Tibial artery (tissue), 4 donors: ENCODE measurements at regions not wholly inside any gene's neighbourhood (a gene's known extent, or its start where the extent isn't known, plus 50 kb on each side); places are given as distances from the start of the nearest gene placed in this dataset.

ENCODE experiments used
- DNase-seq, 2 donors: peaks; one replicate each; pipeline ENCODE4 v3.0.0-alpha.2; 2019
- H3K27ac ChIP-seq, 2 donors: fragments of 200-600 bp; sonication (generic) in 1 of 2; 1 replicate in 1 of 2; 2 replicates in 1 of 2; pipeline ENCODE4 v1.5.1; 2018 to 2019; ENCODE audit warnings: mild to moderate bottlenecking in 1 of 2
- H3K27me3 ChIP-seq, 2 donors: fragments of 200-600 bp; sonication (generic) in 1 of 2; one replicate each; pipeline versions ENCODE4 v1.5.1 to v1.6.0; 2016 to 2019
- H3K36me3 ChIP-seq, 3 donors: fragments of 200-600 bp; sonication (generic) in 2 of 3; one replicate each; pipeline ENCODE4 v1.5.1; 2016 to 2019; ENCODE audit warnings: mild to moderate bottlenecking in 2 of 3
- H3K4me1 ChIP-seq, 4 donors: fragments of 200-600 bp; sonication (generic) in 2 of 4; 1 replicate in 3 of 4; 2 replicates in 1 of 4; pipeline ENCODE4 v1.5.1; 2016 to 2019
- H3K4me3 ChIP-seq, 2 donors: fragments of 200-600 bp; sonication (generic) in 1 of 2; 1 replicate in 1 of 2; 2 replicates in 1 of 2; pipeline ENCODE4 v1.5.1; 2018 to 2019; ENCODE audit warnings: mild to moderate bottlenecking in 2 of 2
- H3K9me3 ChIP-seq, 3 donors: fragments of 200-600 bp; sonication (generic) in 1 of 3; one replicate each; pipeline ENCODE4 v1.5.1; 2016 to 2019
- intact Hi-C: fragments of 100-400 bp; cut with DNase I; formaldehyde crosslinking; loops from one replicate; pipeline ENCODE4 v1.15.0; 2023; ENCODE audit warnings: low total_unique reads
- TF ChIP-seq, protein P1 (sequence below), 2 experiments: fragments of 200-600 bp in 1 of 2; fragments of 450-650 bp in 1 of 2; IDR thresholded peaks; one replicate each; pipeline ENCODE4 v1.5.1; 2017 to 2019; ENCODE audit warnings: antibody characterized with exemption in 2 of 2, mild to moderate bottlenecking in 1 of 2, moderate library complexity in 1 of 2

DNA sequence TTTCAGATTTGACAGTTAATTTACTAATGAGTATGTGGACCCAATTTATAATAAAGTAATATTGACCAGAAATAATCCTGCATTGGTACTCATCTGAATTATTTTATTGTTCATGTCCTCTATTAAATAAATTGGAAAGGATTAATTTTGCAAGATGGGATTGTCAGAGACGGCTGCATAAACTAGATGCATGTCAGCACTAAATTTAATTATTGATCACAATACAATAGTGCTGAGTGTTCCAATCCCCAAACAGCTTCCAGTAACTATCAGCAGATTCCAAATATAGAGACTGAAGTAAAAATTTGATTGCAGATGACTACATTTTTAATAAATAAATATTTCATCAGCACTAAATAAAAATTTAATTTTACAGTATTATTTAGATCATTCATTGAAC, 387.2 kb downstream of the GRB14 start:
- TF ChIP-seq, protein P1, sequence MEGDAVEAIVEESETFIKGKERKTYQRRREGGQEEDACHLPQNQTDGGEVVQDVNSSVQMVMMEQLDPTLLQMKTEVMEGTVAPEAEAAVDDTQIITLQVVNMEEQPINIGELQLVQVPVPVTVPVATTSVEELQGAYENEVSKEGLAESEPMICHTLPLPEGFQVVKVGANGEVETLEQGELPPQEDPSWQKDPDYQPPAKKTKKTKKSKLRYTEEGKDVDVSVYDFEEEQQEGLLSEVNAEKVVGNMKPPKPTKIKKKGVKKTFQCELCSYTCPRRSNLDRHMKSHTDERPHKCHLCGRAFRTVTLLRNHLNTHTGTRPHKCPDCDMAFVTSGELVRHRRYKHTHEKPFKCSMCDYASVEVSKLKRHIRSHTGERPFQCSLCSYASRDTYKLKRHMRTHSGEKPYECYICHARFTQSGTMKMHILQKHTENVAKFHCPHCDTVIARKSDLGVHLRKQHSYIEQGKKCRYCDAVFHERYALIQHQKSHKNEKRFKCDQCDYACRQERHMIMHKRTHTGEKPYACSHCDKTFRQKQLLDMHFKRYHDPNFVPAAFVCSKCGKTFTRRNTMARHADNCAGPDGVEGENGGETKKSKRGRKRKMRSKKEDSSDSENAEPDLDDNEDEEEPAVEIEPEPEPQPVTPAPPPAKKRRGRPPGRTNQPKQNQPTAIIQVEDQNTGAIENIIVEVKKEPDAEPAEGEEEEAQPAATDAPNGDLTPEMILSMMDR (IDR thresholded peaks at IDR 0.05): no peak
- no peak for DNase-seq
- no peaks in the 10 kb centered on the region for H3K9me3 ChIP-seq
- H3K27me3 ChIP-seq: no peaks in the 10 kb centered on the region
- no peaks in the 10 kb centered on the region for H3K4me1 ChIP-seq
- H3K4me3 ChIP-seq: no peak overlapping the region
- no peaks in the 10 kb centered on the region for H3K36me3 ChIP-seq
- intact Hi-C loops: no loop called here
- H3K27ac ChIP-seq: no peak overlapping the region

DNA sequence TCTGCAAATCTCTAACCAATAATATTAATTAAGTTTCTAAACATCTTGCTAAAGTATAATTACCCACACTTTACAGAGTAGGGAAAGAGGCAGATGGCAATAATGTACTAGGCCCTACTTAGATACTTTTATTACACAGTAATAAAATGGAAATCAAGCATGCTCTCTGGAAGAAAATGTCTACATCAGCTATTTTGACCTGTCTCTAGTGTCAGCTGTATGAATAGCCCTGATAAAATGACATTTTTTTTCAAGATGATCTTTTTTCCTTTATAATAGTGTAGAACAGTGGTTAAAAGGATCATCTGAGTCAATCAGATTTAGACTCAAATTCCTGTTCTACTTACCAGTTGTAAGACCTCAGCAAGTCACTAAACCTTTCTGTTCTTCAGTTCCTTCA, 397.3 kb downstream of the GRB14 start:
- H3K9me3 ChIP-seq: no peaks in the 10 kb centered on the region
- DNase-seq: no peak
- H3K4me3 ChIP-seq: no peak overlapping the region
- H3K4me1 ChIP-seq: no peaks in the 10 kb centered on the region
- H3K36me3 ChIP-seq: no peaks in the 10 kb centered on the region
- no peaks in the 10 kb centered on the region for H3K27me3 ChIP-seq
- intact Hi-C loops: no loop called here
- H3K27ac ChIP-seq: no peak overlapping the region
- TF ChIP-seq, protein P1 (IDR thresholded peaks at IDR 0.05): no peak

DNA sequence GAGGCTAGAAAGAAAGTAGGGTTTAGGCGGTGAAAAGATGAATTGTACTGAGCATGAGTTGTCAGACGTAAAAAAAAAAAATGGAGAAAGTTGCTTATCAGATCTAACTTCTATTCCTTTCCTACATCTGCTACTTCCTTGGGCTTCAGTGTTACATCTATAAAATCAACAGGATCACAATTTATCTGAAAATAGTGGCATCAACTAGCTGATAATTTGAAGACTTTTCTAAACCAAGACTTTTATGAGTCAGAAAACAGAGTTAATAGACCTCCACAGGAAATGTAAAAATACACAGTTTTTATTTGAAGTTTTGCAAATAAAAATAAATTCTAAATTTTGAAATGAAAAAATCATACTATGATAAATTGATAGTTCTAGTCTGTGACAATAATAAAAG, 399.8 kb downstream of the GRB14 start:
- Histone ChIP-seq H3K4me3 (no peak overlapping the region), H3K9me3 (no peaks in the 10 kb centered on the region), H3K4me1 (no peaks in the 10 kb centered on the region), H3K27me3 (no peaks in the 10 kb centered on the region), H3K27ac (no peak overlapping the region), H3K36me3 (no peaks in the 10 kb centered on the region)
- intact Hi-C loops: no loop called here
- TF ChIP-seq, protein P1 (IDR thresholded peaks at IDR 0.05): no peak
- DNase-seq: no peak

DNA sequence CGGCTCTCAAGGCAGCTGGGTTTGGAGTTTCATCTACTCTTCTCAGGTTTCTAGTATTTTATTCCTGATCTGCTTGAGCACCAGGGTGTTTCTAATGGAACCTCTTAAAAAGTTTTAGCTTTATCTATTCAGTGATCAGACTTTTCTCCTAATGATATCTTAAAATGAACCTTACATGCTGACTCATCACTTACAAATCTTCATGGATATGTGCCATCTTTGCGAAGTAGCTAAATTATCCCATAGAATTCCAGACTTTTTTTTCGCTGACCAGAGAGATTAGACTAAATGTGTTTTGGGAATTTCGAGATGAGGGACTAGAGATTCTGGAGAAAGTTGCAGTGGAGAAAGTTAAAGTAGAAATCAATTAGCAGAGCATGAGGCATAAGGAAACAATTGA, 401.0 kb downstream of the GRB14 start:
- no peaks in the 10 kb centered on the region for H3K27me3 ChIP-seq
- H3K27ac ChIP-seq: no peak overlapping the region
- no peaks in the 10 kb centered on the region for H3K9me3 ChIP-seq
- TF ChIP-seq, protein P1 (IDR thresholded peaks at IDR 0.05): no peak
- intact Hi-C loops: no loop called here
- H3K4me3 ChIP-seq: no peak overlapping the region
- H3K36me3 ChIP-seq: no peaks in the 10 kb centered on the region
- no peak for DNase-seq
- H3K4me1 ChIP-seq: no peaks in the 10 kb centered on the region

DNA sequence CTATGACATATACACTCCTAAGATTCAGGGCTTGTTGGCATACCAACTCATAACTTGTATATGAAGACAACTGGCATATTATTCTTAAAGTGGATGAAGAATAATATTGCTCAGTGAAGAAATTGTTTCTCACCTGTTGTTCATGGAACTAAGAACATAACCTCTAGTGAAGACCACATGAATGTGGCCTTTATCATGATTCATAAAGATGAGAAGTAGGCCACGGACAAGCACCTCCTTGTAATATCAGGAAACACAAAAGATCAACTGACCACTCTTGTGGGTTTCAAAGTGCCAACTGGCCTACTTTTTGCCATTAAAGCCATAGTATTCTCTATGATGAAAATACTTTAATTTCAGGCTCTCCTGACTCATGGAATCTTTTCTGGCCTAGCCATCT, 407.4 kb downstream of the GRB14 start:
- intact Hi-C loops: no loop called here

DNA sequence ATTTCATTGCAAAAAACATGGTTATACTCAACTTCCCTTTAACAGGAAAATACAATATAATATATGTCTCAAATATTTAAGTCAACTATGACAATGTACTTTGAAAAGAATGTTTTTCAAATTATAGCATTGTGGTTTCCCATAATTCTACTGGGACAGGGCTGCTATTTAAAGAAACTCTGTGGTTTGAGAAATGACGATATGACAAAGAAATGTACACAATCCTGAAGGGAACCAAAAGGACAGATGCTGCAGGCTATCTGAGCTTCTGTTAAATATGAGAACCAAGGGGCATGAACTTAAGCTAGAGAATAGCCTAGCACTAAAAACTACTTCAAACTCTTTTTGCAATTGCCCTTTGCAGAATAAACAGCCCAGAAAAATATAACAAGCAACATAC, 415.9 kb downstream of the GRB14 start:
- intact Hi-C loops: no loop called here
- H3K27me3 ChIP-seq: no peaks in the 10 kb centered on the region
- H3K27ac ChIP-seq: no peak overlapping the region
- H3K36me3 ChIP-seq: no peaks in the 10 kb centered on the region
- H3K9me3 ChIP-seq: no peaks in the 10 kb centered on the region
- no peak overlapping the region for H3K4me3 ChIP-seq
- no peak for DNase-seq
- TF ChIP-seq, protein P1 (IDR thresholded peaks at IDR 0.05): no peak
- H3K4me1 ChIP-seq: no peaks in the 10 kb centered on the region

More for the DNA sequence above, 407.4 kb downstream of the GRB14 start:
- no peak for DNase-seq
- H3K27ac ChIP-seq: no peak overlapping the region
- no peaks in the 10 kb centered on the region for H3K9me3 ChIP-seq
- no peaks in the 10 kb centered on the region for H3K36me3 ChIP-seq
- H3K4me3 ChIP-seq: no peak overlapping the region
- no peaks in the 10 kb centered on the region for H3K27me3 ChIP-seq
- no peaks in the 10 kb centered on the region for H3K4me1 ChIP-seq
- TF ChIP-seq, protein P1 (IDR thresholded peaks at IDR 0.05): no peak
